ENCODE measurements at regions not wholly inside any gene's neighbourhood (a gene's known extent, or its start where the extent isn't known, plus 50 kb on each side); places are given as distances from the start of the nearest gene placed in this dataset.

- Histone ChIP-seq H3K36me3 (no peaks in the 10 kb centered on the region), H3K4me3 (no peak overlapping the region), H3K27ac (no peak overlapping the region), H3K27me3 (no peaks in the 10 kb centered on the region), H3K9me3 (no peaks in the 10 kb centered on the region), H3K4me1 (no peaks in the 10 kb centered on the region)
- no peak for TF ChIP-seq POLR2AphosphoS5 (IDR thresholded peaks at IDR 0.05)
- no peak for TF ChIP-seq CTCF (IDR thresholded peaks at IDR 0.05)
- no peak for TF ChIP-seq POLR2A (IDR thresholded peaks at IDR 0.05)
- no peak for TF ChIP-seq EP300 (IDR thresholded peaks at IDR 0.05)
- 80% methylated on average over 5 of the region's 5 CpGs for WGBS
- no peak for DNase-seq (ENCODE audit: low spot score in 2 of 2)
These were observed 295.7 kb downstream of the SOX2 start for GRCh38 chr3:182007441-182007840.

GRCh38 chr3:182018361-182018760 lies 306.6 kb downstream of the SOX2 start:
- Histone ChIP-seq H3K4me1 (no peaks in the 10 kb centered on the region), H3K27ac (no peak overlapping the region), H3K9me3 (no peaks in the 10 kb centered on the region), H3K27me3 (no peaks in the 10 kb centered on the region), H3K36me3 (no peaks in the 10 kb centered on the region), H3K4me3 (no peak overlapping the region)
- TF ChIP-seq CTCF (IDR thresholded peaks at IDR 0.05) (no peak), EP300 (IDR thresholded peaks at IDR 0.05) (no peak), POLR2AphosphoS5 (IDR thresholded peaks at IDR 0.05) (no peak), POLR2A (IDR thresholded peaks at IDR 0.05) (no peak)
- 89% methylated on average over 2 of the region's 2 CpGs for WGBS
- no peak for DNase-seq (ENCODE audit: low spot score in 2 of 2)

GRCh38 chr3:182019926-182020325 lies 308.2 kb downstream of the SOX2 start:
- H3K27me3 ChIP-seq, result no peaks in the 10 kb centered on the region
- H3K4me3 ChIP-seq, result no peak overlapping the region
- 49% methylated on average over 1 of the region's 1 CpG for WGBS
- H3K27ac ChIP-seq, result no peak overlapping the region
- no peaks in the 10 kb centered on the region for H3K4me1 ChIP-seq
- no peaks in the 10 kb centered on the region for H3K9me3 ChIP-seq
- TF ChIP-seq CTCF (IDR thresholded peaks at IDR 0.05) (no peak), POLR2AphosphoS5 (IDR thresholded peaks at IDR 0.05) (no peak), POLR2A (IDR thresholded peaks at IDR 0.05) (no peak), EP300 (IDR thresholded peaks at IDR 0.05) (no peak)
- H3K36me3 ChIP-seq, result no peaks in the 10 kb centered on the region
- no peak for DNase-seq (ENCODE audit: low spot score in 2 of 2)

GRCh38 chr3:182023843-182024242 lies 312.1 kb downstream of the SOX2 start:
- TF ChIP-seq POLR2AphosphoS5 (IDR thresholded peaks at IDR 0.05) (no peak), EP300 (IDR thresholded peaks at IDR 0.05) (no peak), POLR2A (IDR thresholded peaks at IDR 0.05) (no peak), CTCF (IDR thresholded peaks at IDR 0.05) (no peak)
- Histone ChIP-seq H3K9me3 (no peaks in the 10 kb centered on the region), H3K27ac (no peak overlapping the region), H3K4me3 (no peak overlapping the region), H3K4me1 (no peaks in the 10 kb centered on the region), H3K36me3 (no peaks in the 10 kb centered on the region), H3K27me3 (no peaks in the 10 kb centered on the region)
- DNase-seq (ENCODE audit: low spot score in 2 of 2), result no peak
- WGBS, result 82% methylated on average over 2 of the region's 2 CpGs

GRCh38 chr3:182027366-182027765 lies 315.6 kb downstream of the SOX2 start:
- 89% methylated on average over 1 of the region's 1 CpG for WGBS
- no peak for TF ChIP-seq POLR2AphosphoS5 (IDR thresholded peaks at IDR 0.05)
- TF ChIP-seq POLR2A (IDR thresholded peaks at IDR 0.05), result no peak
- no peak for TF ChIP-seq EP300 (IDR thresholded peaks at IDR 0.05)
- TF ChIP-seq CTCF (IDR thresholded peaks at IDR 0.05), result no peak
- no peak overlapping the region for H3K4me3 ChIP-seq
- H3K9me3 ChIP-seq, result no peaks in the 10 kb centered on the region
- no peak for DNase-seq (ENCODE audit: low spot score in 2 of 2)
- H3K27me3 ChIP-seq, result no peaks in the 10 kb centered on the region
- no peaks in the 10 kb centered on the region for H3K36me3 ChIP-seq
- H3K4me1 ChIP-seq, result no peaks in the 10 kb centered on the region
- no peak overlapping the region for H3K27ac ChIP-seq

Data from suprapubic skin (tissue), 4 donors.